HepG2 (cell line): ENCODE measurements at regions not wholly inside any gene's neighbourhood (a gene's known extent, or its start where the extent isn't known, plus 50 kb on each side); places are given as distances from the start of the nearest gene placed in this dataset.

Source experiments
- ATAC-seq: fragments of 200-7000 bp; cut with Tn5 transposase; 3 replicates; pipeline ENCODE4 v1.9.1; 2020; ENCODE audit warnings: mild to moderate bottlenecking, moderate library complexity
- BruUV-seq: library from RNA; stranded (reverse); fragments of 400-500 nt; replicated peaks from 2 replicates; lab custom pipeline; 2021; lab: Mats Ljungman, UMichigan
- CTCF ChIA-PET: fragments of 300-600 bp; formaldehyde crosslinking; extraction: SDS; loops from one replicate; lab custom pipeline; 2021; ENCODE audit warnings: low total read pairs, inconsistent platforms, low intra/inter-chr PET ratio; lab: Yijun Ruan, JAX
- POLR2A ChIA-PET: fragments of 350-600 bp; sonication (Branson Sonifier 250); formaldehyde crosslinking; loops from one replicate; lab custom pipeline; 2020; ENCODE audit warnings: antibody characterized with exemption, inconsistent platforms; lab: Yijun Ruan, JAX
- DNase-seq: peaks from one replicate; pipeline ENCODE4 v3.0.0-alpha.2; 2015; ENCODE audit warnings: low spot score
- FAIRE-seq: peaks from 3 replicates; lab custom pipeline; 2011; peaks lifted over from hg19 to GRCh38; lab: Jason Lieb, UNC
- H2AFZ ChIP-seq: one replicate; pipeline ENCODE4 v1.6.1; 2011; ENCODE audit warnings: low read length, inconsistent platforms
- H3K27ac ChIP-seq: fragments of 300-600 bp; 3 replicates; pipeline ENCODE4 v1.8.0; 2011; ENCODE audit warnings: mixed run types, mild to moderate bottlenecking, mixed read lengths, low read length, inconsistent platforms; ENCODE audit not compliant: insufficient read depth; ENCODE audit errors: extremely low read length
- H3K27me3 ChIP-seq, 2 experiments: fragments of 200-600 bp in 1 of 2; 2 replicates in 1 of 2; 3 replicates in 1 of 2; pipeline versions ENCODE4 v1.6.0 to v1.8.0; 2011; ENCODE audit warnings: low read length in 2 of 2, mild to moderate bottlenecking in 2 of 2, moderate library complexity in 2 of 2, inconsistent platforms in 1 of 2; ENCODE audit not compliant: insufficient read depth in 2 of 2, control insufficient read depth in 1 of 2
- H3K36me3 ChIP-seq, 2 experiments: fragments of 200-600 bp in 1 of 2; replicated peaks in 1 of 2; 2 replicates in 1 of 2; 3 replicates in 1 of 2; pipeline versions ENCODE4 v1.5.1 to v1.8.0; 2011; ENCODE audit warnings: low read length in 2 of 2, inconsistent platforms in 1 of 2; ENCODE audit not compliant: insufficient read depth in 2 of 2, control insufficient read depth in 1 of 2
- H3K4me1 ChIP-seq: 2 replicates; pipeline ENCODE4 v1.5.1; 2012; ENCODE audit warnings: low read length, inconsistent platforms; ENCODE audit not compliant: insufficient read depth
- H3K4me2 ChIP-seq: 2 replicates; pipeline ENCODE4 v1.6.0; 2011; ENCODE audit warnings: low read depth, low read length, inconsistent platforms
- H3K4me3 ChIP-seq, 3 experiments: fragments of 200-600 bp in 1 of 3; sonication (generic), shearing (Covaris generic) in 1 of 3; replicated peaks in 1 of 3; 2 replicates each; pipeline ENCODE4 v1.5.1; 2011 to 2016; ENCODE audit warnings: low read length in 3 of 3, inconsistent platforms in 2 of 3, low read depth in 2 of 3, mild to moderate bottlenecking in 2 of 3, control low read depth in 1 of 3, mixed read lengths in 1 of 3; ENCODE audit not compliant: insufficient read depth in 1 of 3
- H3K79me2 ChIP-seq: one replicate; pipeline ENCODE4 v1.6.1; 2011; ENCODE audit warnings: low read length, inconsistent platforms; ENCODE audit not compliant: insufficient read depth
- H3K9ac ChIP-seq: 2 replicates; pipeline ENCODE4 v1.6.0; 2011; ENCODE audit warnings: mild to moderate bottlenecking, low read depth, low read length, inconsistent platforms; ENCODE audit not compliant: insufficient read depth
- H3K9me3 ChIP-seq: 2 replicates; pipeline ENCODE4 v1.5.1; 2012; ENCODE audit warnings: mild to moderate bottlenecking, low read length
- H4K20me1 ChIP-seq: 2 replicates; pipeline ENCODE4 v1.6.0; 2011; ENCODE audit warnings: inconsistent platforms, mild to moderate bottlenecking, low read length, moderate library complexity; ENCODE audit not compliant: insufficient read depth
- CREM ChIP-seq, 2 experiments: sonication (generic) in 1 of 2; formaldehyde crosslinking in 1 of 2; IDR thresholded peaks; 2 replicates each; pipeline versions ENCODE4 v1.4.0 to v1.6.1; 2016 to 2020; ENCODE audit warnings: antibody characterized with exemption in 1 of 2, mild to moderate bottlenecking in 1 of 2, missing genetic modification reagents in 1 of 2
- KDM6A ChIP-seq: IDR thresholded peaks from 2 replicates; pipeline ENCODE4 v1.6.1; 2016; ENCODE audit warnings: low read depth
- RFXANK ChIP-seq: IDR thresholded peaks from 2 replicates; pipeline ENCODE4 v1.6.1; 2016
- TEAD2 ChIP-seq: sonication (generic); formaldehyde crosslinking; IDR thresholded peaks from 2 replicates; pipeline ENCODE4 v1.9.0; 2021; ENCODE audit warnings: missing genetic modification reagents
- ZBTB14 ChIP-seq: sonication (generic); formaldehyde crosslinking; IDR thresholded peaks from 2 replicates; pipeline ENCODE4 v1.4.0; 2020; ENCODE audit warnings: missing genetic modification reagents
- ZKSCAN1 ChIP-seq: fragments of 150-350 bp; IDR thresholded peaks from 2 replicates; pipeline ENCODE4 v1.6.1; 2014; ENCODE audit warnings: low read length
- ZNF263 ChIP-seq: sonication (generic); formaldehyde crosslinking; IDR thresholded peaks from 2 replicates; pipeline ENCODE4 v1.4.0; 2020; ENCODE audit warnings: missing genetic modification reagents
- ZNF276 ChIP-seq: sonication (generic); formaldehyde crosslinking; IDR thresholded peaks from 2 replicates; pipeline ENCODE4 v1.4.0; 2020; ENCODE audit warnings: mild to moderate bottlenecking, low read depth, missing genetic modification reagents
- ZNF780A ChIP-seq: sonication (generic); formaldehyde crosslinking; IDR thresholded peaks from 2 replicates; pipeline ENCODE4 v1.8.0; 2022; ENCODE audit warnings: mild to moderate bottlenecking, missing genetic modification reagents, moderate library complexity
- WGBS: methylation state at CpG from one replicate; pipeline ENCODE4 v1.1.6; 2017; ENCODE audit warnings: low lambda C conversion rate; 5-methylcytosine and 5-hydroxymethylcytosine counted together
- in situ Hi-C: cut with HindIII; loops from 2 replicates; pipeline ENCODE4 v1.10.0; 2017; ENCODE audit warnings: low pct_unique_long_range_greater_than_20kb; ENCODE audit not compliant: extremely low pct_ligation_motif_present
- intact Hi-C: fragments of 100-400 bp; cut with micrococcal nuclease; formaldehyde crosslinking; loops from one replicate; pipeline ENCODE4 v1.10.0; 2022; ENCODE audit not compliant: unreplicated experiment
- TF ChIP-seq, protein P1 (sequence below): sonication (generic); formaldehyde crosslinking; IDR thresholded peaks from 2 replicates; pipeline ENCODE4 v1.4.0; 2020; ENCODE audit warnings: mild to moderate bottlenecking, missing genetic modification reagents

- DNase-seq (no peak), FAIRE-seq (no peak), ATAC-seq (no peak)
- WGBS: 11% methylated on average over 3 of the region's 5 CpGs
- Histone ChIP-seq H3K4me3 (no peak overlapping the region), H3K27ac (no peak overlapping the region), H3K36me3 (no peaks in the 10 kb centered on the region), H3K4me2 (no peak overlapping the region), H3K79me2 (no peaks in the 10 kb centered on the region), H2AFZ (no peak overlapping the region), H4K20me1 (no peaks in the 10 kb centered on the region), H3K27me3 (no peaks in the 10 kb centered on the region), H3K9ac (no peak overlapping the region), H3K4me1 (no peaks in the 10 kb centered on the region), H3K9me3 (no peaks in the 10 kb centered on the region)
- in situ Hi-C loops: no loop called here
- TF ChIP-seq KDM6A (CRISPR knock-in tag) (no peak), ZBTB14 (CRISPR knock-in tag) (no peak), ZNF263 (no peak), ZNF780A (CRISPR knock-in tag) (no peak), CREM (IDR thresholded peaks at IDR 0.05) (no peak), CREM (CRISPR knock-in tag; IDR thresholded peaks at IDR 0.05) (no peak), ZNF276 (CRISPR knock-in tag) (no peak), ZKSCAN1 (no peak), TEAD2 (CRISPR knock-in tag) (no peak), RFXANK (CRISPR knock-in tag) (no peak)
- TF ChIP-seq, protein P1, sequence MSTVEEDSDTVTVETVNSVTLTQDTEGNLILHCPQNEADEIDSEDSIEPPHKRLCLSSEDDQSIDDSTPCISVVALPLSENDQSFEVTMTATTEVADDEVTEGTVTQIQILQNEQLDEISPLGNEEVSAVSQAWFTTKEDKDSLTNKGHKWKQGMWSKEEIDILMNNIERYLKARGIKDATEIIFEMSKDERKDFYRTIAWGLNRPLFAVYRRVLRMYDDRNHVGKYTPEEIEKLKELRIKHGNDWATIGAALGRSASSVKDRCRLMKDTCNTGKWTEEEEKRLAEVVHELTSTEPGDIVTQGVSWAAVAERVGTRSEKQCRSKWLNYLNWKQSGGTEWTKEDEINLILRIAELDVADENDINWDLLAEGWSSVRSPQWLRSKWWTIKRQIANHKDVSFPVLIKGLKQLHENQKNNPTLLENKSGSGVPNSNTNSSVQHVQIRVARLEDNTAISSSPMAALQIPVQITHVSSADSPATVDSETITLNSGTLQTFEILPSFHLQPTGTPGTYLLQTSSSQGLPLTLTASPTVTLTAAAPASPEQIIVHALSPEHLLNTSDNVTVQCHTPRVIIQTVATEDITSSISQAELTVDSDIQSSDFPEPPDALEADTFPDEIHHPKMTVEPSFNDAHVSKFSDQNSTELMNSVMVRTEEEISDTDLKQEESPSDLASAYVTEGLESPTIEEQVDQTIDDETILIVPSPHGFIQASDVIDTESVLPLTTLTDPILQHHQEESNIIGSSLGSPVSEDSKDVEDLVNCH (CRISPR knock-in tag): no peak
- BruUV-seq: no TSS peak
- POLR2A ChIA-PET: no interaction called here
- CTCF ChIA-PET: no interaction called here
- intact Hi-C loops: no loop called here
Measured at GRCh38 chr4:32189788-32190187, 1469.6 kb downstream of the PCDH7 start.
